ENCODE measurements at regions not wholly inside any gene's neighbourhood (a gene's known extent, or its start where the extent isn't known, plus 50 kb on each side); places are given as distances from the start of the nearest gene placed in this dataset.

DNA sequence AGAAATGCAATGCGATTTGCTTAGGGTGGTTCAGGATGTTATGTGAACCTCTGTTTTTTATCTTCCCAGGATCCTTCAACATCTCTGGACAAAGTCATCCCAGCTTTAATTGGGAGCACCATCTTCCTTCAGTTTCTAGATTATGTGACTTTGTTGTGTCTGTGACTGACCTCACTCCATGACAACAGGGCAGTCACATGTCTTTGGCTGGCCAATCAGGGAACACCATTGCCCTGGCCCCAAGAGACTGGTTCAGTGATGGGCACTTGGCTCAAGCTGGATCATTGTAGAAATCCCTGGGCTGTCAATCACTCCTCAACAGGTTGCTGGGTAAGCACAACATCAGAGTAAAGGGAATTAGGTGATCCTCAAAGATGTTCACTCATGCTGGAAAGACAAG lies 499.7 kb downstream of the XYLT1 start:
- Histone ChIP-seq H3K9me3 (ENCODE audit: control insufficient read depth, insufficient read depth, low read depth, low read length) (no peaks in the 10 kb centered on the region), H3K36me3 (ENCODE audit: control insufficient read depth in 2 of 2, insufficient read depth in 1 of 2, low read length in 2 of 2) (no peaks in the 10 kb centered on the region), H3K4me1 (ENCODE audit: control insufficient read depth, insufficient read depth, low read length) (0 out of 2 replicates have a peak, but pooled peaks cover 2% of the 10 kb centered on the region), H3K27ac (ENCODE audit: extremely low read depth, low read depth, low read length) (no peak overlapping the region), H3K4me3 (ENCODE audit: low read depth, low read length) (no peak overlapping the region)
- ChIA-PET CTCF (no interaction called here), POLR2A (no interaction called here)
- TF ChIP-seq KLF7 (tag by site-specific recombination; IDR thresholded peaks at IDR 0.05; ENCODE audit: borderline replicate concordance) (no peak), ZNF561 (tag by site-specific recombination; IDR thresholded peaks at IDR 0.05; ENCODE audit: borderline replicate concordance) (no peak), ZNF398 (tag by site-specific recombination; IDR thresholded peaks at IDR 0.05) (no peak), ZNF404 (tag by site-specific recombination; IDR thresholded peaks at IDR 0.05) (no peak), RBAK (tag by site-specific recombination; IDR thresholded peaks at IDR 0.05) (no peak), OVOL3 (tag by site-specific recombination; IDR thresholded peaks at IDR 0.05) (no peak), ZNF214 (tag by site-specific recombination; IDR thresholded peaks at IDR 0.05; ENCODE audit: borderline replicate concordance) (no peak), ZNF133 (tag by site-specific recombination; IDR thresholded peaks at IDR 0.05) (no peak), ZNF362 (tag by site-specific recombination; IDR thresholded peaks at IDR 0.05) (no peak), KLF9 (tag by site-specific recombination; IDR thresholded peaks at IDR 0.05; ENCODE audit: low read depth) (no peak), REPIN1 (tag by site-specific recombination; IDR thresholded peaks at IDR 0.05; ENCODE audit: low read depth) (no peak), PATZ1 (tag by site-specific recombination; IDR thresholded peaks at IDR 0.05) (no peak), ZNF423 (tag by site-specific recombination; IDR thresholded peaks at IDR 0.05) (no peak), ZNF558 (tag by site-specific recombination; IDR thresholded peaks at IDR 0.05) (no peak), PRDM4 (tag by site-specific recombination; IDR thresholded peaks at IDR 0.05) (no peak), ZNF701 (tag by site-specific recombination; IDR thresholded peaks at IDR 0.05) (no peak), ZNF114 (tag by site-specific recombination; IDR thresholded peaks at IDR 0.05) (no peak)

DNA sequence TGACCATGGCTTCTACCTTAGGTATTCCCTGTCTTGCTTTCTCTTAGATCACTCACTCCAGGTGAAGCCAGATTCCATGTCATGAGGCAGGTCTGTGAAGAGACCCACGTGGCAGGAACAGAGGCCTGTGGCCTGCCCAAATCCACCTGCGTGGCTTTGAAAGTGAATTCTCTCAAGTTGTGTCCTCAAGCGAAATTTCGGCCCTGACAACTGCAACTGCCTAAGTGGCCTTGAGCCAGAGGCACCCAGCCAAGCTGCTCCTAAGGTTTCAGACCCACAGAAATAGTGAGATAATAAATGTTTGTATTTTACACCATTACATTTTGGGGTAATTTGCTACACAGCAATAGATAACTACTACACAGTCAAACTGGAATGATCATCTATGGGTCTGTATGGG lies 497.9 kb downstream of the XYLT1 start:
- no peaks in the 10 kb centered on the region for H3K9me3 ChIP-seq (ENCODE audit: control insufficient read depth, insufficient read depth, low read depth, low read length)
- H3K4me3 ChIP-seq (ENCODE audit: low read depth, low read length), result no peak overlapping the region
- ChIA-PET CTCF (no interaction called here), POLR2A (no interaction called here)
- H3K36me3 ChIP-seq (ENCODE audit: control insufficient read depth in 2 of 2, insufficient read depth in 1 of 2, low read length in 2 of 2), result no peaks in the 10 kb centered on the region
- H3K27ac ChIP-seq (ENCODE audit: extremely low read depth, low read depth, low read length), result no peak overlapping the region
- H3K4me1 ChIP-seq (ENCODE audit: control insufficient read depth, insufficient read depth, low read length), result 0 out of 2 replicates have a peak, but pooled peaks cover 2% of the 10 kb centered on the region
- no peak for TF ChIP-seq ZNF621 (tag by site-specific recombination; IDR thresholded peaks at IDR 0.05)
- no peak for TF ChIP-seq ZNF148 (tag by site-specific recombination; IDR thresholded peaks at IDR 0.05; ENCODE audit: borderline replicate concordance)
- TF ChIP-seq, protein P1, sequence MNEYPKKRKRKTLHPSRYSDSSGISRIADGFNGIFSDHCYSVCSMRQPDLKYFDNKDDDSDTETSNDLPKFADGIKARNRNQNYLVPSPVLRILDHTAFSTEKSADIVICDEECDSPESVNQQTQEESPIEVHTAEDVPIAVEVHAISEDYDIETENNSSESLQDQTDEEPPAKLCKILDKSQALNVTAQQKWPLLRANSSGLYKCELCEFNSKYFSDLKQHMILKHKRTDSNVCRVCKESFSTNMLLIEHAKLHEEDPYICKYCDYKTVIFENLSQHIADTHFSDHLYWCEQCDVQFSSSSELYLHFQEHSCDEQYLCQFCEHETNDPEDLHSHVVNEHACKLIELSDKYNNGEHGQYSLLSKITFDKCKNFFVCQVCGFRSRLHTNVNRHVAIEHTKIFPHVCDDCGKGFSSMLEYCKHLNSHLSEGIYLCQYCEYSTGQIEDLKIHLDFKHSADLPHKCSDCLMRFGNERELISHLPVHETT (tag by site-specific recombination; IDR thresholded peaks at IDR 0.05), result no peak
- TF ChIP-seq YY2 (tag by site-specific recombination; IDR thresholded peaks at IDR 0.05), result no peak
- TF ChIP-seq ZNF623 (tag by site-specific recombination; IDR thresholded peaks at IDR 0.05), result no peak
- no peak for TF ChIP-seq KLF10 (tag by site-specific recombination; IDR thresholded peaks at IDR 0.05)
- TF ChIP-seq ZNF114 (tag by site-specific recombination; IDR thresholded peaks at IDR 0.05), result no peak
- TF ChIP-seq ZBTB20 (tag by site-specific recombination; IDR thresholded peaks at IDR 0.05), result no peak

All from HEK293 (cell line).